ENCODE measurements at regions not wholly inside any gene's neighbourhood (a gene's known extent, or its start where the extent isn't known, plus 50 kb on each side); places are given as distances from the start of the nearest gene placed in this dataset.

DNA sequence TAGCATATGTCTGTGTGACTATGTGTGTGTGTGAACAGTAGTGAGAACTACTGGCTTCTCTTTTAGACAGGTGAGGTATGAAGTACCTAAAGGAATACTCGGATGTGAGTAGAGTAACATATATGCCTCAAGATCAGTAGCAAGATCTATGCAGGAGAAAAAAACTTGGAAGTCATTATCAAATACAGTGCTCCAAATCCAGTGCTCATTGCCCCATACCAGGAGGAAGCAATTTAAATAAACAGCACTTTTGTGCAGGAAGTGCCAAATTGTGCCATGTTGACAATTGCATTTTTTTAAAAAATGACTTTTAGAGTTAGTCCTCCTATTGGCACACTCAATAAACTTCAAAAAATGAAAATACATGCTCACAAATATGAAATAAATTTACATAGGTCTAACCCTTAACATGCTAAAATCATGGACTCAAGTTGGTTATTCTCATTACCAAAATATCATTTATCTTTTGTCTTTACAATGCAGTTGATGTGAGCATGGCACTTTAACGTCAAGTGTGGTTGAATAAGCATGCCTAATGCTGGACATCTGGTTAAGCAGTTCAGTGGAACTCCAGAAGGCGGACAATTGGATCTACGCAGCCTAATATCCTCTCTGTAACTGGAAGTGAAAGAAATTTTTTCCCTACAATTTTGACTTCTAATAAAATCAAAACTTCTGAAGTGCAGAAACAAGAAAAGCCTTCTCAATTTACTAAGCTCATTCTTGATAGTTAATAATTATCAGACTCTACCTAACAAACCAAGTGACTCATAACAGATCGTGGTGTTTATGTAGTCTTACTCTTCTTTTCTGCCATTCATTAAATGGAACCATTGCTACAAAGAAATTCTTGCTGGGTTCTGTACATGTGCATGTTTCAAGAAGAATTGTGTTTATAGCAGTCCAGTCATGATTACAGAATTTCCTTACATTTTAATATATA lies 195.2 kb downstream of the MDFIC start:
- TF ChIP-seq POLR2A (IDR thresholded peaks at IDR 0.05; ENCODE audit: low read length) = no peak
- TF ChIP-seq GATA1 (IDR thresholded peaks at IDR 0.05; ENCODE audit: low read depth, low read length) = no peak

All from erythroblast (primary cell).